HG03432 (cell line): ENCODE measurements at regions not wholly inside any gene's neighbourhood (a gene's known extent, or its start where the extent isn't known, plus 50 kb on each side); places are given as distances from the start of the nearest gene placed in this dataset.

Experiments
- ATAC-seq: cut with Tn5 transposase; IDR thresholded peaks from one replicate; pipeline ENCODE4 v1.9.1; 2021; ENCODE audit warnings: mild to moderate bottlenecking, moderate library complexity; ENCODE audit not compliant: unreplicated experiment

DNA sequence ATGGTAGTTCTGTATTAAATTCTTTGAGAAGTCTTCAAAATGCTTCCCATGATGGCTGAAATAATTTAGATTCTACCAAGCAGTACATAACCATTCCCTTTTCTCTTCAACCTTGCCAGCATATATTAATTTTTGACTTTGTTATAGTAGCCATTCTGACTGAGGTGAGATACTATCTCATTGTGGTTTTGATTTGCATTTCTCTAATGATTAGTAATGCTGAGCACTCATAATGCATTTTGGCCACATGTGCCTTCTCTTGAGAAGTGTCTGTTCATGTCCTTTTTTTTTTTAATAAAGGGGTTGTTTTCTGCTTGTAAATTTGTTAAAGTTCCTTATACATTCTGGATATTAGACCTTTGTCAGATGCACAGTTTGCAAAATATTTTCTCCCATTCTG lies 173.9 kb downstream of the CALCRL start:
- no peak for ATAC-seq

DNA sequence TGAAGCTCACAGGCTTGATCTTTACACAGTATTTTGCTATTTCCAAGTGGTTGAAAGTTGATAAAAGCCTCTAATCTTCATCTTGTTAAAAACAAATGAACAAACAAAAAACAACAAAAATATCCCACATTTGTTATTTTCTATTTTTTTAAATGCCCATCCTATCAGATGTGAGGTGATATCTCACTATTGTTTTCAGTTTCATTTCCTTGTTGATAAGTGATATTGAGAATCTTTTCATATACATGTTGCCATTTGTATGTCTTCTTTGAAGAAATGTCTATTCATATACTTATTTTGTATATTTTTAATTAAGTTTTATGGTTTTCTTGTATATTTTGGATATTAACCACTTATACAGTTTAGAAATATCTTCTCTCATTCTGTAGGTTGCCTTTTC lies 175.8 kb downstream of the CALCRL start:
- ATAC-seq = peak; percentile 65

DNA sequence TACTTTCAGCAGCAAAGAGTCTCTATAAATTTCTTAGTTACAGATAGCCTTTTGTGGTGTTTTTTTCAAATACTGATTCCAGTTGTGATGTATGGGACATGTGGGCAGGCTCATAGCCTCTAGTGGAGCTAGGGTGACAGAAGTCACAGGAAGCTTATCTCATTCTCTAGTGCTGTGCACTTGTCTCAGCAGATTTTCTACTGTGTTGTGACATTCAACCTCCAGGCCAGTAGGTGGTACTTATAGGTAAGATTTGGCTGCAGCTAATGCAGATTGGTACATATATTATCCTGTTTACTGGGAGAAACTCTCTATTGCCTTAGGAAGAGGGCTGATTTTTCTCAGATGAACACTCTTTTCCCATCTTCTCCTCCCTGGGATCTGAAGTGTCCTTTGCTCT lies 176.2 kb downstream of the CALCRL start:
- no peak for ATAC-seq

DNA sequence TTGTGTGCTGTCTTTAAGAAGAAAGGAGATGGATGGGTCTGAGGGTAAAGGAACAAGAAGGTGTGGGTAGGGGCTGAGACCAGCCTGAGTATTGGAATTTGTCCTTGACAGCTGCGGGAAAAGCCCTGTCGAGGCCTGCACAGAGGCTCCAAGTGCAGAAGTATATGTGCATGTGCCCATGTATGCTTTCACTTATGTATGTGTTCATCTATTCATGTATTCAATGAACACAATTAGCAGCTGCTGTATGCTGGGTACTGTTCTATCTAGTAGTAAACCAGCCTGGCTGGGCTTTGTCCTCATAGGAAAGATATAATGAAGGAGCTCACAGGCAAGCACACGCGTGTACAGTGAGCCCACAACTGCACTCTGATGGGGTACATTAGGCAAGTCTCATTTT lies 181.4 kb downstream of the CALCRL start:
- no peak for ATAC-seq

GRCh38 chr2:187266147-187266546 lies 181.9 kb downstream of the CALCRL start:
- ATAC-seq = no peak

DNA sequence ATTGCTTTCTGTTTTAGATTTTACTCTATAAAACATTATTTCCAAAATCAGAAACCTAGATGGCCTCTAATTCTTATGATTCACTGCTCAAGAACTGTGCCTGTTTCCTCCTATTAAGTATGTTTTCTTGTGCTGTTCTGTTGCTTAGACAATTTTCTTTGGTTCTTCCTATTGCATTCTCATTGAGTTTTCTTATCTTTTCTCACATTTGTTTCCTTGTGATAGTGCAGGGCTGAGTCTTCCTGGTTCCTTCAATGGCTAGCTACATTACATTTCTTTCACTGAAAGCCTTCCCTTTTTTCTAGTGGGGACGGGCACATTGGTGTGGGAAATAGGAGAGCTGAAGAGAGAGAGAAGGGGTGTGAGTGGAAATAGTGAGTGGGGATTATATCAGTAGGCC lies 183.4 kb downstream of the CALCRL start:
- no peak for ATAC-seq

- no peak for ATAC-seq
Measured at GRCh38 chr2:187263675-187264560, 184.1 kb downstream of the CALCRL start.

GRCh38 chr2:187261705-187262104 lies 186.3 kb downstream of the CALCRL start:
- ATAC-seq = no peak

DNA sequence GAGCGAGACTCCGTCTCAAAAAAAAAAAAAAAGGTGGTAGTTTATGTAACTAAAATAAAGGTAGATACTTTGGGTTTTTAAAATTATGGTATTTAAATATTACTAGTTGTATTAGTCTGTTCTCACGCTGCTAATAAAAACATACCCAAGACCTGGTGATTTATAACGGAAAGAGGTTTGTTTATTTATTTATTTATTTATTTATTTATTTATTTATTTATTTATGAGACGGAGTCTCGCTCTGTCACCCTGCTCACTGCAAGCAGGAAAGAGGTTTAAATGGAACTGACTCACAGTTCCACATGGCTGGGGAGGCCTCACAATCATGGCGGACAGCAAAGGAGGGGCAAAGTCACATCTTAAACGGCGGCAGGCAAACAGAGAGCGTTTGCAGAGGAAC lies 196.0 kb downstream of the CALCRL start:
- no peak for ATAC-seq

GRCh38 chr2:187250137-187250536 lies 197.9 kb downstream of the CALCRL start:
- ATAC-seq = no peak

DNA sequence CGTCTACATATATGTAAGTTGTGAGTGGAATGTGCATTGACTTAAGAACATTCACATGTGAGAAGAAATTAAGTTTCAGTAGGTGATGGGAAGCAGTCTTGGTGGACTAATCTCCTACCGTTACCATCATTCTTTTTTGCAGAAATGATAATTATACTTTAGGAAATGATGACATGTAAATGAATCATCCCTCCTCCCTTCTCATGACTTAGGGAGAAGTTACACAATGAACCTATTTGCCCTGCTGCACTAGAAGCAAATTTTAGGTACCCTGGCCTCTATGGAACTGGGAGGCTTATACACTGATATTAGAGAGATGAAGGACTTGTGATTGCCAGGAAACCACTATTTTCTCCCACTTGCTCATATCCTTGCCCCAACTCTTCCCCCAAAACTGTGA lies 214.2 kb downstream of the CALCRL start:
- ATAC-seq = no peak

- no peak for ATAC-seq
Measured at GRCh38 chr2:187232749-187233148, 215.3 kb downstream of the CALCRL start.

DNA sequence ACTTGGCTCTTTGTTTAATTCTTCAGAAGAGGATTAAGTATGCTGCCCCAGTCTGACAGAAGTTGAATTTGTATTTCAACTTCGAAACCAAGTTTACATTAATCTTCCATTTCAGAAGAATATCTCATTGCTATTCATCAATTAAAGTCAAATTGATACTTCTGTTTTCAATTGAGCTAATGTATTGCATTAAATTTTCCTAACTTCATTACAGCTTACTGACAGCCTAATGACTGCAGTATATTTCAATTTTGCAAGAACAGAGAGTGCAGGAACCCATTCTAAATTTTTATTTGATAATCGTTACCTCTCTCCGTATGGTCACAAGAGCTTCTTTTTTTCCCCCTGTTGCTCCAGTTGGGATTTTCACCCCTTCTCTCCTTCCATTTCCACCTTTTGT lies 218.0 kb downstream of the CALCRL start:
- no peak for ATAC-seq

- ATAC-seq = no peak
Measured at GRCh38 chr2:187228986-187229385, 219.1 kb downstream of the CALCRL start.

GRCh38 chr2:187224989-187225388 lies 223.1 kb downstream of the CALCRL start:
- ATAC-seq = no peak

- ATAC-seq = no peak
Measured at GRCh38 chr2:187220071-187220470, 228.0 kb downstream of the CALCRL start.

GRCh38 chr2:187215532-187216240 lies 232.4 kb downstream of the CALCRL start:
- no peak for ATAC-seq

GRCh38 chr2:187214306-187214705 lies 233.7 kb downstream of the CALCRL start:
- ATAC-seq = no peak

- ATAC-seq = no peak
Measured at GRCh38 chr2:187213798-187214197, 234.3 kb downstream of the CALCRL start.

GRCh38 chr2:187210726-187211125 lies 237.3 kb downstream of the CALCRL start:
- no peak for ATAC-seq

DNA sequence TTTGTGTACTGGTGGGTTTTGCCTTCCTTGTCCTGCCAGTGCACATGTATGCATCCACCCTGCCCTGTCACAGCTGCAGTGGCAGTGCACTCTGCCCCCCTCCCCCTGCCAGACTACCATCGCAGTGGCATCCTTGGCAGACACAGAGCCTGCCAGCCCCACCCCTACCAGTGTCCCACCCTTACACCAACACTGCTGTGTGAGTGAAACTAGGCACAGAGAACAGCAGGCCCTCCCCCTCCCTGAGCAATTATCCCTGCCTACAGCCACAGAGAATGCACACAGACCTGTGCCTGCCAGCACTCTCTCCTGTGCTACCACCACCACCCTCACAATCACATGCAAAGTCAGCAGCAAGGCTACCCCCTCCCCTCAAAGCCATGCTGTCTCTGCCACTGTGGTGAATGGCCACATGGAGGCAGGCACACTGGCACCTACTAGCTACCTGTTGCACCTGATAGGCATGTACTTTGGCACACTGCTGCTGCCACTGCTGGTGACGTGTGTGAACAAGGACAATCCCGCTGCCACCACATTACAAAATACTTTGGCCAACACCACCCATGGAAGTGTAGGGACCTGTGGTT lies 239.8 kb downstream of the CALCRL start:
- no peak for ATAC-seq

DNA sequence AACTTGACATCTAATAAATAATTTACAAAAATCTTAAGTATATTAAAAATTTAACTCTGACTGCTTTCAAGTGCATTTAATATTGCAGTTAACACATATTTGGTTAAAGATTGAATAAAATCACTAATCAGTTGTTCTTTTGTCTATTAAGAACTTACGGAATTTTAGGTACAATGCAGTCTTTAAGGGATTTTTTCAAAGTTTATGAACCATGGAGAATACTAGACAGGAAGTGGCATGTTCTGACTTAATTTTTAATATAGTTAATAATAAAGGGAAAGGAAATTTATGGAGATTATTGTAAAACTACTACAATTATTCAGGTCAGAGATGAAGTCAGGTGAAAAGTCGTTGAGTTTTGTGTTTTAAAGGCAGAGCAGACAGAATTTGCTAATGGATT lies 240.9 kb downstream of the CALCRL start:
- ATAC-seq = no peak
